GM20000 (cell line): ENCODE measurements at regions not wholly inside any gene's neighbourhood (a gene's known extent, or its start where the extent isn't known, plus 50 kb on each side); places are given as distances from the start of the nearest gene placed in this dataset.

Source experiments
- DNase-seq: peaks from one replicate; pipeline ENCODE4 v3.0.0; 2012; ENCODE audit warnings: low spot score
- CTCF ChIP-seq: IDR thresholded peaks from 2 replicates; pipeline ENCODE4 v1.5.1; 2012; ENCODE audit warnings: mild to moderate bottlenecking, control low read depth; ENCODE audit errors: extremely low read depth, missing control alignments

GRCh38 chr5:3268760-3269330, 326.8 kb upstream of the IRX1 start:
- no peak for DNase-seq
- no peak for TF ChIP-seq CTCF

GRCh38 chr5:3266861-3267260, 328.8 kb upstream of the IRX1 start:
- no peak for TF ChIP-seq CTCF
- no peak for DNase-seq

GRCh38 chr5:3265936-3266335, 329.7 kb upstream of the IRX1 start:
- DNase-seq: no peak

GRCh38 chr5:3265131-3265885, 330.3 kb upstream of the IRX1 start:
- no peak for DNase-seq
- no peak for TF ChIP-seq CTCF

More at GRCh38 chr5:3265936-3266335, 329.7 kb upstream of the IRX1 start:
- no peak for TF ChIP-seq CTCF

GRCh38 chr5:3262451-3262850, 333.2 kb upstream of the IRX1 start:
- no peak for TF ChIP-seq CTCF
- DNase-seq: no peak

- TF ChIP-seq CTCF: no peak
- DNase-seq: no peak
These were observed 334.6 kb upstream of the IRX1 start for GRCh38 chr5:3261081-3261480.

GRCh38 chr5:3258050-3258449, 337.6 kb upstream of the IRX1 start:
- no peak for TF ChIP-seq CTCF
- no peak for DNase-seq
